ENCODE measurements at regions not wholly inside any gene's neighbourhood (a gene's known extent, or its start where the extent isn't known, plus 50 kb on each side); places are given as distances from the start of the nearest gene placed in this dataset.

DNA sequence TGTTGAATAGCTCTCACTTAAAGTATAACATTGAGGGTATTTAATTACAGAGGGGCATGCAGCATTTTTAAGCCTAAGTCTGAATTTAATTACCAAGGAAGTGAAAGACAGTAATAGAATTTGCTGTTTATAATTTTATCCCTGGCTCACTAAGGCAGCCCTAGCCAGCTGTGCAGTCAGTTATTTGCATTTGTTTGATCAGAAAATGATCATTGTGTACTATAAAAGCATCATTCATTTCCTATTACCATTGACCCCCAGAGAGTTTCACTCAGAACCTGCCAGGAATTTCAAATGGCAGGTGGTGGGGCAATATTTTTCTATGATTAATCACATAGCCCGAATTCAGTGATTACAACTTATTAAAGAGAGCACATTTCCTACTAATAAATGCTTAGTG lies 277.1 kb upstream of the KAZN start:
- Histone ChIP-seq H3K9me1 (ENCODE audit: control insufficient read depth, extremely low read depth, insufficient read depth, low read length) (no peaks in the 10 kb centered on the region), H4K20me1 (ENCODE audit: control insufficient read depth, extremely low read depth, insufficient read depth, low read length) (no peaks in the 10 kb centered on the region), H2AFZ (ENCODE audit: control insufficient read depth, low read length) (no peak overlapping the region), H3K4me2 (ENCODE audit: control insufficient read depth, extremely low read depth, insufficient read depth, low read depth, low read length) (no peak overlapping the region), H3K4me3 (ENCODE audit: control insufficient read depth in 2 of 3, extremely low read depth in 1 of 3, insufficient read depth in 2 of 3, low read depth in 1 of 3, low read length in 3 of 3) (no peak overlapping the region), H3K27ac (ENCODE audit: control insufficient read depth, insufficient read depth, low read length) (no peak overlapping the region), H3K36me3 (ENCODE audit: control insufficient read depth in 2 of 2, extremely low read depth in 1 of 2, insufficient read depth in 2 of 2, low read length in 2 of 2) (no peaks in the 10 kb centered on the region), H3K79me2 (ENCODE audit: control insufficient read depth, insufficient read depth, low read length) (no peaks in the 10 kb centered on the region), H3K27me3 (ENCODE audit: control insufficient read depth, extremely low read depth, insufficient read depth, low read length) (peaks cover 5% of the 10 kb centered on the region), H3K9ac (ENCODE audit: control insufficient read depth, extremely low read depth, insufficient read depth, low read length) (no peak overlapping the region), H3K9me3 (ENCODE audit: control insufficient read depth, low read depth, low read length) (no peaks in the 10 kb centered on the region), H3K4me1 (ENCODE audit: control insufficient read depth, extremely low read depth, insufficient read depth, low read length) (peaks cover 9% of the 10 kb centered on the region)
- TF ChIP-seq EZH2 (IDR thresholded peaks at IDR 0.05; ENCODE audit: low read length) (no peak), CTCF (optimal IDR thresholded peaks at IDR 0.05 in 1 of 3, IDR thresholded peaks at IDR 0.05 in 1 of 3, conservative IDR thresholded peaks at IDR 0.05 in 1 of 3; ENCODE audit: extremely low read depth in 1 of 3, insufficient read depth in 2 of 3, low read length in 3 of 3) (no peak)
- DNase-seq (ENCODE audit: low read depth, low spot score) (no peak), FAIRE-seq (no peak)
- dilution Hi-C loops (cut with MboI; ENCODE audit: extremely low pct_ligation_motif_present, low sequenced_read_pairs): no loop called here

DNA sequence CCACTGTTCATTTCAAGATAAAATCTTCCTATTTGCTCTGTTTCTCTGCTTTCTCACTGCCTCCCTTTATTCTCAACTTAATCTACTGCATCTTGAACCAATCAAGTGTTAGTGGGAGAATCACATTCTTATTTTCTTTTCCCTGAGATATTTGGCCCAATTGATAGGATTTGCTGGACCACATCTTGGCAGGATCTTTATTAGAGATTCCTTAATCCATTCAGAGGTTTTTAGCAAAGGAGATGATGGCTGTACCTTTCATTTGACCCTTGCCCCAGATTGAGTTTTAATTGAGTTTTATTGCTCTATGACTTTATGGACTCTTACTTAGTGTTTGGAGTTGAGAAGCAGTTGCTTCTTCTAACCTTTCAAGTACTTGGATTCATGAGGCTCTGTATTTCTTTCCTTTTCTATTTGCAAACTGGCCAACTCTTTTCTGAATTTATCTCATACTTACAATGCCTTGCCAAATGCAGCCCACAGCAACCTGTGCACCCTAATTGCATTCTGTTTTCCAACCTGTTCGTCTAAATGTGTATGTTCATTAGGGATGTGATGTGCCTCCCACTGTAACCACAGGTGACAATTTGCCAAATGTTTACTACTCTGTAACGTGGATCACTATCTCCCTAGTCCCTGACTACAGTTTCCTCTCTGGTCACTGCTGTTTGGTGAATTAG lies 274.8 kb upstream of the KAZN start:
- dilution Hi-C loops (cut with MboI; ENCODE audit: extremely low pct_ligation_motif_present, low sequenced_read_pairs): no loop called here
- Histone ChIP-seq H3K9ac (ENCODE audit: control insufficient read depth, extremely low read depth, insufficient read depth, low read length) (no peak overlapping the region), H4K20me1 (ENCODE audit: control insufficient read depth, extremely low read depth, insufficient read depth, low read length) (no peaks in the 10 kb centered on the region), H3K4me1 (ENCODE audit: control insufficient read depth, extremely low read depth, insufficient read depth, low read length) (peaks cover 9% of the 10 kb centered on the region), H2AFZ (ENCODE audit: control insufficient read depth, low read length) (no peak overlapping the region), H3K79me2 (ENCODE audit: control insufficient read depth, insufficient read depth, low read length) (no peaks in the 10 kb centered on the region), H3K36me3 (ENCODE audit: control insufficient read depth in 2 of 2, extremely low read depth in 1 of 2, insufficient read depth in 2 of 2, low read length in 2 of 2) (no peaks in the 10 kb centered on the region), H3K27ac (ENCODE audit: control insufficient read depth, insufficient read depth, low read length) (no peak overlapping the region), H3K4me2 (ENCODE audit: control insufficient read depth, extremely low read depth, insufficient read depth, low read depth, low read length) (no peak overlapping the region), H3K9me3 (ENCODE audit: control insufficient read depth, low read depth, low read length) (no peaks in the 10 kb centered on the region), H3K9me1 (ENCODE audit: control insufficient read depth, extremely low read depth, insufficient read depth, low read length) (no peaks in the 10 kb centered on the region), H3K4me3 (ENCODE audit: control insufficient read depth in 2 of 3, extremely low read depth in 1 of 3, insufficient read depth in 2 of 3, low read depth in 1 of 3, low read length in 3 of 3) (no peak overlapping the region), H3K27me3 (ENCODE audit: control insufficient read depth, extremely low read depth, insufficient read depth, low read length) (peaks cover 7% of the 10 kb centered on the region)
- no peak for FAIRE-seq
- TF ChIP-seq CTCF (optimal IDR thresholded peaks at IDR 0.05 in 1 of 3, IDR thresholded peaks at IDR 0.05 in 1 of 3, conservative IDR thresholded peaks at IDR 0.05 in 1 of 3; ENCODE audit: extremely low read depth in 1 of 3, insufficient read depth in 2 of 3, low read length in 3 of 3) (no peak), EZH2 (IDR thresholded peaks at IDR 0.05; ENCODE audit: low read length) (no peak)
- no peak for DNase-seq (ENCODE audit: low read depth, low spot score)
